OCI-LY7 (cell line): ENCODE measurements at regions not wholly inside any gene's neighbourhood (a gene's known extent, or its start where the extent isn't known, plus 50 kb on each side); places are given as distances from the start of the nearest gene placed in this dataset.

Experiments used
- BruUV-seq: library from RNA; stranded (reverse); fragments of 400-500 nt; replicated peaks from 2 replicates; lab custom pipeline; 2021; lab: Mats Ljungman, UMichigan
- CTCF ChIA-PET: fragments of 300-600 bp; sonication (Branson Sonifier 250); formaldehyde crosslinking; loops from one replicate; lab custom pipeline; 2022; ENCODE audit warnings: antibody characterized with exemption; ENCODE audit not compliant: unreplicated experiment; lab: Charles Lee
- POLR2A ChIA-PET: fragments of 300-600 bp; sonication (Branson Sonifier 250); formaldehyde crosslinking; loops from one replicate; lab custom pipeline; 2022; ENCODE audit warnings: antibody characterized with exemption; lab: Charles Lee
- DNase-seq: peaks from one replicate; pipeline ENCODE4 v3.0.0-alpha.2; 2015; ENCODE audit warnings: low spot score
- H2AFZ ChIP-seq: fragments of 200-600 bp; sonication (generic), shearing (Covaris generic); 2 replicates; pipeline ENCODE4 v1.6.1; 2014; ENCODE audit warnings: mild to moderate bottlenecking, antibody characterized with exemption, low read length, moderate library complexity
- H3K27ac ChIP-seq: fragments of 200-600 bp; sonication (generic); 2 replicates; pipeline ENCODE4 v1.5.1; 2014; ENCODE audit warnings: mixed run types, low read depth, mild to moderate bottlenecking, moderate library complexity, low read length, inconsistent platforms; ENCODE audit not compliant: poor library complexity, severe bottlenecking
- H3K36me3 ChIP-seq: fragments of 200-600 bp; sonication (generic); 2 replicates; pipeline ENCODE4 v1.6.1; 2014; ENCODE audit warnings: mild to moderate bottlenecking, antibody characterized with exemption, low read length, moderate library complexity, mixed read lengths; ENCODE audit not compliant: insufficient read depth
- H3K4me1 ChIP-seq: fragments of 200-600 bp; sonication (generic); 2 replicates; pipeline ENCODE4 v1.5.1; 2014; ENCODE audit warnings: mild to moderate bottlenecking, low read length; ENCODE audit not compliant: insufficient read depth, poor library complexity, severe bottlenecking
- H3K4me2 ChIP-seq: fragments of 200-600 bp; sonication (generic); 2 replicates; pipeline ENCODE4 v1.6.1; 2014; ENCODE audit warnings: mild to moderate bottlenecking, low read length
- H3K4me3 ChIP-seq: fragments of 200-600 bp; sonication (generic); 2 replicates; pipeline ENCODE4 v1.5.1; 2014; ENCODE audit warnings: mild to moderate bottlenecking, low read depth, low read length; ENCODE audit not compliant: poor library complexity, severe bottlenecking
- H3K79me2 ChIP-seq: fragments of 200-600 bp; sonication (generic); 2 replicates; pipeline ENCODE4 v1.6.1; 2016; ENCODE audit warnings: low read depth, mild to moderate bottlenecking, low read length, moderate library complexity, mixed read lengths; ENCODE audit not compliant: insufficient read depth
- H3K9me2 ChIP-seq: fragments of 200-600 bp; sonication (generic); 2 replicates; pipeline ENCODE4 v1.6.1; 2016; ENCODE audit warnings: mild to moderate bottlenecking, low read length, mixed read lengths; ENCODE audit not compliant: insufficient read depth
- H3K9me3 ChIP-seq: fragments of 200-600 bp; sonication (generic); 2 replicates; pipeline ENCODE4 v1.6.1; 2014; ENCODE audit warnings: mild to moderate bottlenecking, mixed run types, low read length, mixed read lengths
- H4K20me1 ChIP-seq: fragments of 200-600 bp; sonication (generic); 2 replicates; pipeline ENCODE4 v1.6.1; 2014; ENCODE audit warnings: mild to moderate bottlenecking, antibody characterized with exemption, low read length, moderate library complexity, mixed read lengths; ENCODE audit not compliant: insufficient read depth
- EZH2phosphoT487 ChIP-seq: fragments of 200-600 bp; sonication (generic); IDR thresholded peaks from 2 replicates; pipeline ENCODE4 v1.6.1; 2018; ENCODE audit warnings: low read depth, borderline replicate concordance, mild to moderate bottlenecking, mixed run types, antibody characterized with exemption, low read length, moderate library complexity, mixed read lengths
- intact Hi-C: fragments of 100-400 bp; cut with micrococcal nuclease; formaldehyde crosslinking; loops from one replicate; pipeline ENCODE4 v1.10.0; 2022; ENCODE audit not compliant: unreplicated experiment
- TF ChIP-seq, protein P1 (sequence below): fragments of 200-600 bp; sonication (generic); conservative IDR thresholded peaks from 2 replicates; pipeline ENCODE4 v1.5.1; 2014; ENCODE audit warnings: mild to moderate bottlenecking, antibody characterized with exemption, low read length, moderate library complexity, mixed read lengths

DNA sequence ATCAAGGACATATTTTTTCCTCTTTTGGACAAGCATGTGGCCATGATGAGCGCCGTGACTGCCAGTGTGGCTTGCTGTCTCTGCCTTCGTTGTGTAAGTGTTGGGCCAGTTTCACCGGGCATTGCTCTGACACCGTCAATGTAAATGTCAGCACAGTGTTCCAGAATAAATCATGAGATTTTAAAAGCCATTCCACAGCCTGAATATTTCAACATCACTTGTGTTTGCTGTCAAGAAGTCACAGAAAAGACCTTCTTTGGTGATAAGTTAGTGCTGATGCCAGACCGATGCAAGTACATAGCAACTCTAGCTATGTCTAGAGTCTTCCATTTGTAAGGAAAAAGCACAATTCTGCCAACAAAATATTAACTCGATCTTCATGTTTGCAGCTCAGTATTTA lies 467.8 kb downstream of the TBC1D22A start:
- no peak for DNase-seq
- CTCF ChIA-PET = no interaction called here
- no peaks in the 10 kb centered on the region for H3K4me1 ChIP-seq
- no peak overlapping the region for H3K4me2 ChIP-seq
- POLR2A ChIA-PET = no interaction called here
- no peaks in the 10 kb centered on the region for H3K79me2 ChIP-seq
- H3K36me3 ChIP-seq = no peaks in the 10 kb centered on the region
- TF ChIP-seq, protein P1, sequence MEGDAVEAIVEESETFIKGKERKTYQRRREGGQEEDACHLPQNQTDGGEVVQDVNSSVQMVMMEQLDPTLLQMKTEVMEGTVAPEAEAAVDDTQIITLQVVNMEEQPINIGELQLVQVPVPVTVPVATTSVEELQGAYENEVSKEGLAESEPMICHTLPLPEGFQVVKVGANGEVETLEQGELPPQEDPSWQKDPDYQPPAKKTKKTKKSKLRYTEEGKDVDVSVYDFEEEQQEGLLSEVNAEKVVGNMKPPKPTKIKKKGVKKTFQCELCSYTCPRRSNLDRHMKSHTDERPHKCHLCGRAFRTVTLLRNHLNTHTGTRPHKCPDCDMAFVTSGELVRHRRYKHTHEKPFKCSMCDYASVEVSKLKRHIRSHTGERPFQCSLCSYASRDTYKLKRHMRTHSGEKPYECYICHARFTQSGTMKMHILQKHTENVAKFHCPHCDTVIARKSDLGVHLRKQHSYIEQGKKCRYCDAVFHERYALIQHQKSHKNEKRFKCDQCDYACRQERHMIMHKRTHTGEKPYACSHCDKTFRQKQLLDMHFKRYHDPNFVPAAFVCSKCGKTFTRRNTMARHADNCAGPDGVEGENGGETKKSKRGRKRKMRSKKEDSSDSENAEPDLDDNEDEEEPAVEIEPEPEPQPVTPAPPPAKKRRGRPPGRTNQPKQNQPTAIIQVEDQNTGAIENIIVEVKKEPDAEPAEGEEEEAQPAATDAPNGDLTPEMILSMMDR = no peak
- no peak for TF ChIP-seq EZH2phosphoT487
- H3K9me2 ChIP-seq = no peaks in the 10 kb centered on the region
- H4K20me1 ChIP-seq = no peaks in the 10 kb centered on the region
- intact Hi-C loops = no loop called here
- peaks cover 4% of the 10 kb centered on the region; the same call in 1 of the 2 replicates for H3K9me3 ChIP-seq
- no peak overlapping the region for H3K4me3 ChIP-seq
- no TSS peak for BruUV-seq
- H2AFZ ChIP-seq = no peak overlapping the region
- H3K27ac ChIP-seq = no peak overlapping the region

DNA sequence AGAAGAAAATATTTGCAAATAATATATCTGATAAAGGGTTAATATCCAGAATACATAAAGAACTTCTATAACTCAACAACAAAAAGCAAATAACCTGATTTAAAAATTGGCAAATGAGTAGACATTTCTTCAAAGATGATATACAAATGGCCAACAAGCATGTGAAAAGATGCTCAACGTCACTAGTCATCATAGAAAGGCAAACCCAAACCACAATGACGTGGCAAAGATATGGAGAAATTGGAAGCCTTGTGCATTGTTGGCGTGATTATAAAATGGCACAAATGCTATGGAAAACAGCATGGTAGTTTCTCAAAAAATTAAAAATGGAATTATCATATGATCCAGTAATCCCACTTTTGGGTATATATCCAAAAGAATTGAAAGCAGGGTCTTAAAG lies 466.3 kb downstream of the TBC1D22A start:
- BruUV-seq = no TSS peak
- no peak overlapping the region for H3K4me3 ChIP-seq
- no peak for DNase-seq

DNA sequence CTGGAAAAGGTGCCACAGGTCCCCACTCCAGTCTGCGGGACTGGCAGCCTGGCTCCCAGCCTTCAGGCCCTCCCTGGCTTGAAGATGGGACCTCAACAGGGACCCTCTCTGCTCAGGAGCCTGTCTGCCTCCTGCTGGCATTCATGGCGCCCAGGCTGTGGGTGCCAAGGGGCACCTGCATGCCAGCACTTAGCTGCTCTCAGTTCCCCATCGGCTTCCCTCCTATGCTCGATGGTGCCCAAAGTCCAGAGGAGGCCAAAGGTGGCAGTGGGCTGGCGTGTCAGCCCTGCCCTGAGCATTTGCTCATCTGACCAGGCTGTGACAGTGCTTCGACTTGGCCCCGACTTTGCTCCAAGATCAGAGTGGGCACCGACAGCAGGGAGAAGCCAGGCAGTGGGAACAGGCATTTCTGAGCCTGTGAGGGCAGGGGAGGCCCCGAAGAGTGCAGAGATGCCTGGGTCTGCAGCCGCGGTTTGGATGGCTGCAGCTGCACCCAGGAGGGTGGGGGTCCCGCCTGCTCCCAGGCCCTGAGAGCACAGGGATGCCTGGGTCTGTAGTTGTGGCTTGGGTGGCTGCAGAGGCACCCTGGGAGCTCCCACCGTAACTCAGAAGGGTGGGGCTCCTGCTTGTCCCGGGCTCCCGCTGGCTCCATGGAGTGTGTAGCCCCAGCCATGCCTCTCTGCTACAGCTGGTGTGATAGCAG lies 463.6 kb downstream of the TBC1D22A start:
- ChIA-PET CTCF (no interaction called here), POLR2A (no interaction called here)
- intact Hi-C loops = no loop called here
- H3K4me2 ChIP-seq = no peak overlapping the region
- no TSS peak for BruUV-seq
- no peaks in the 10 kb centered on the region for H3K36me3 ChIP-seq
- TF ChIP-seq EZH2phosphoT487 = no peak
- TF ChIP-seq, protein P1 = no peak
- H2AFZ ChIP-seq = no peak overlapping the region
- no peaks in the 10 kb centered on the region for H3K79me2 ChIP-seq
- H3K4me1 ChIP-seq = no peaks in the 10 kb centered on the region
- H3K4me3 ChIP-seq = no peak overlapping the region
- H4K20me1 ChIP-seq = no peaks in the 10 kb centered on the region
- H3K9me2 ChIP-seq = no peaks in the 10 kb centered on the region
- H3K27ac ChIP-seq = no peak overlapping the region
- DNase-seq = no peak
- peaks cover 4% of the 10 kb centered on the region; the same call in 1 of the 2 replicates for H3K9me3 ChIP-seq

More for the DNA sequence above, 466.3 kb downstream of the TBC1D22A start:
- no peak for TF ChIP-seq EZH2phosphoT487
- TF ChIP-seq, protein P1 = no peak
- no peak overlapping the region for H3K4me2 ChIP-seq
- no peaks in the 10 kb centered on the region for H3K79me2 ChIP-seq
- no peak overlapping the region for H2AFZ ChIP-seq
- H3K9me2 ChIP-seq = no peaks in the 10 kb centered on the region
- H3K9me3 ChIP-seq = peaks cover 4% of the 10 kb centered on the region; the same call in 1 of the 2 replicates
- POLR2A ChIA-PET = no interaction called here
- no peak overlapping the region for H3K27ac ChIP-seq
- CTCF ChIA-PET = no interaction called here
- no peaks in the 10 kb centered on the region for H3K4me1 ChIP-seq
- H3K36me3 ChIP-seq = no peaks in the 10 kb centered on the region
- intact Hi-C loops = no loop called here
- H4K20me1 ChIP-seq = no peaks in the 10 kb centered on the region
